Peyer's patch (tissue), 4 donors: ENCODE measurements at regions not wholly inside any gene's neighbourhood (a gene's known extent, or its start where the extent isn't known, plus 50 kb on each side); places are given as distances from the start of the nearest gene placed in this dataset.
"Not testable (repeated sequence)": the region's sequence is repeated elsewhere in the genome, so short reads cannot be mapped to it uniquely, and the experiment has no call there.

Source experiments
- DNase-seq, 3 donors: peaks; one replicate each; pipeline ENCODE4 v3.0.0-alpha.2; 2017 to 2019
- H3K27ac ChIP-seq, 4 donors: fragments of 200-600 bp; sonication (generic); one replicate each; pipeline ENCODE4 v1.5.1; 2016 to 2019
- H3K27me3 ChIP-seq, 2 donors: fragments of 200-600 bp; sonication (generic); one replicate each; pipeline ENCODE4 v1.5.1; 2019
- H3K36me3 ChIP-seq, 3 donors: fragments of 200-600 bp; sonication (generic); one replicate each; pipeline ENCODE4 v1.5.1; 2016 to 2019
- H3K4me1 ChIP-seq, 4 donors: fragments of 200-600 bp; sonication (generic); one replicate each; pipeline ENCODE4 v1.5.1; 2016 to 2019
- H3K4me3 ChIP-seq, 4 donors: fragments of 200-600 bp; sonication (generic); 1 replicate in 3 of 4; 2 replicates in 1 of 4; pipeline ENCODE4 v1.5.1; 2016 to 2019; ENCODE audit warnings: mild to moderate bottlenecking in 1 of 4
- H3K9me3 ChIP-seq, 4 donors: fragments of 200-600 bp; sonication (generic); one replicate each; pipeline ENCODE4 v1.5.1; 2016 to 2019; ENCODE audit warnings: mild to moderate bottlenecking in 1 of 4
- CTCF ChIP-seq, 6 experiments: fragments of 450-650 bp in 4 of 6; fragments of 200-600 bp in 2 of 6; sonication (generic) in 1 of 6; IDR thresholded peaks; one replicate each; pipeline ENCODE4 v1.5.1; 2017 to 2019; ENCODE audit warnings: antibody characterized with exemption in 6 of 6, mild to moderate bottlenecking in 3 of 6, moderate library complexity in 1 of 6
- POLR2A ChIP-seq, 2 donors: fragments of 450-650 bp; IDR thresholded peaks; one replicate each; pipeline ENCODE4 v1.5.1; 2017; ENCODE audit warnings: antibody characterized with exemption in 2 of 2, mild to moderate bottlenecking in 2 of 2, moderate library complexity in 2 of 2

GRCh38 chr2:236998758-236999157 lies 86.9 kb upstream of the COPS8 start:
- H3K4me1 ChIP-seq: no peaks in the 10 kb centered on the region
- H3K4me3 ChIP-seq: no peak overlapping the region
- H3K27me3 ChIP-seq: no peaks in the 10 kb centered on the region
- no peaks in the 10 kb centered on the region for H3K36me3 ChIP-seq
- H3K9me3 ChIP-seq: no peaks in the 10 kb centered on the region
- TF ChIP-seq CTCF (IDR thresholded peaks at IDR 0.05) (no peak), POLR2A (IDR thresholded peaks at IDR 0.05) (no peak)
- no peak for DNase-seq
- no peak overlapping the region for H3K27ac ChIP-seq

- no peak for DNase-seq
- no peaks in the 10 kb centered on the region for H3K36me3 ChIP-seq
- H3K27me3 ChIP-seq: no peaks in the 10 kb centered on the region
- H3K4me3 ChIP-seq: no peak overlapping the region
- no peaks in the 10 kb centered on the region for H3K4me1 ChIP-seq
- no peak overlapping the region for H3K27ac ChIP-seq
- H3K9me3 ChIP-seq: no peaks in the 10 kb centered on the region
- TF ChIP-seq POLR2A (IDR thresholded peaks at IDR 0.05) (no peak), CTCF (IDR thresholded peaks at IDR 0.05) (no peak)
Observed at GRCh38 chr2:237000481-237000880, 85.2 kb upstream of the COPS8 start.

- not testable (repeated sequence) for H3K4me3 ChIP-seq, H3K36me3 ChIP-seq, H3K4me1 ChIP-seq, H3K9me3 ChIP-seq, H3K27ac ChIP-seq, H3K27me3 ChIP-seq, DNase-seq
Observed at GRCh38 chr2:237005341-237005740, 80.3 kb upstream of the COPS8 start.

- H3K4me3 ChIP-seq: no peak overlapping the region
- no peaks in the 10 kb centered on the region for H3K9me3 ChIP-seq
- TF ChIP-seq CTCF (IDR thresholded peaks at IDR 0.05) (no peak), POLR2A (IDR thresholded peaks at IDR 0.05) (no peak)
- no peak for DNase-seq
- H3K36me3 ChIP-seq: no peaks in the 10 kb centered on the region
- H3K27me3 ChIP-seq: no peaks in the 10 kb centered on the region
- no peaks in the 10 kb centered on the region for H3K4me1 ChIP-seq
- H3K27ac ChIP-seq: no peak overlapping the region
Observed at GRCh38 chr2:237011206-237011795, 74.4 kb upstream of the COPS8 start.

GRCh38 chr2:237012004-237012403 lies 73.7 kb upstream of the COPS8 start:
- Histone ChIP-seq H3K4me1 (no peaks in the 10 kb centered on the region), H3K27ac (no peak overlapping the region), H3K4me3 (no peak overlapping the region), H3K27me3 (no peaks in the 10 kb centered on the region), H3K9me3 (no peaks in the 10 kb centered on the region), H3K36me3 (no peaks in the 10 kb centered on the region)
- no peak for DNase-seq
- TF ChIP-seq CTCF (IDR thresholded peaks at IDR 0.05) (no peak), POLR2A (IDR thresholded peaks at IDR 0.05) (no peak)

- no peak for DNase-seq
- TF ChIP-seq POLR2A (IDR thresholded peaks at IDR 0.05): no peak
- no peak overlapping the region for H3K27ac ChIP-seq
Observed at GRCh38 chr2:237012577-237013267, 73.0 kb upstream of the COPS8 start.

More at GRCh38 chr2:237012577-237013267, 73.0 kb upstream of the COPS8 start:
- Histone ChIP-seq H3K27me3 (no peaks in the 10 kb centered on the region), H3K4me3 (no peak overlapping the region), H3K4me1 (no peaks in the 10 kb centered on the region), H3K36me3 (no peaks in the 10 kb centered on the region), H3K9me3 (no peaks in the 10 kb centered on the region)
